Prostate gland (tissue), 2 donors: ENCODE measurements at regions not wholly inside any gene's neighbourhood (a gene's known extent, or its start where the extent isn't known, plus 50 kb on each side); places are given as distances from the start of the nearest gene placed in this dataset.

ENCODE experiments used
- POLR2AphosphoS5 ChIP-seq: sonication (generic); formaldehyde crosslinking; IDR thresholded peaks from one replicate; pipeline ENCODE4 v1.6.1; 2017; ENCODE audit warnings: antibody characterized with exemption
- TF ChIP-seq, protein P1 (sequence below), 4 experiments: fragments of 200-600 bp in 2 of 4; fragments of 450-650 bp in 2 of 4; sonication (generic) in 2 of 4; IDR thresholded peaks; 1 replicate in 3 of 4; 2 replicates in 1 of 4; pipeline ENCODE4 v1.5.1; 2016 to 2019; ENCODE audit warnings: antibody characterized with exemption in 4 of 4, mild to moderate bottlenecking in 2 of 4, moderate library complexity in 2 of 4

DNA sequence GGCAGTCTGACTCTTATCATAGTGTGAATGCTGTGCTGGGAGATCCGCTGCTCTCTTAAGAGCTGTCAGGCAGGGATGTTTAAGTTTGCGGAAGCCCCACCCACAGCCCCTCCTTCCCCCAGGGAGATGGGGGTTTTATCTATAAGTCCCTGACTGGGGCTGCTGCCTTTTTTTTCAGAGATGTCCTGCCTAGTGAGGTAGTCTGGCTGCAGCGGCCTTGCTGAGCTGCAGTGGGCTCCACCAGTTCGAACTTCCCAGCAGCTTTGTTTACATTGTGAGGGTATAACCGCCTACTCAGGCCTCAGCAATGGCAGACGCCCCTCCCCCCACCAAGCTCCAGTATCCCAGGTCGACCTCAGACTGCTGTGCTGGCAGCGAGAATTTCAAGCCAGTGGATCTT, 75.7 kb upstream of the UST start:
- TF ChIP-seq, protein P1, sequence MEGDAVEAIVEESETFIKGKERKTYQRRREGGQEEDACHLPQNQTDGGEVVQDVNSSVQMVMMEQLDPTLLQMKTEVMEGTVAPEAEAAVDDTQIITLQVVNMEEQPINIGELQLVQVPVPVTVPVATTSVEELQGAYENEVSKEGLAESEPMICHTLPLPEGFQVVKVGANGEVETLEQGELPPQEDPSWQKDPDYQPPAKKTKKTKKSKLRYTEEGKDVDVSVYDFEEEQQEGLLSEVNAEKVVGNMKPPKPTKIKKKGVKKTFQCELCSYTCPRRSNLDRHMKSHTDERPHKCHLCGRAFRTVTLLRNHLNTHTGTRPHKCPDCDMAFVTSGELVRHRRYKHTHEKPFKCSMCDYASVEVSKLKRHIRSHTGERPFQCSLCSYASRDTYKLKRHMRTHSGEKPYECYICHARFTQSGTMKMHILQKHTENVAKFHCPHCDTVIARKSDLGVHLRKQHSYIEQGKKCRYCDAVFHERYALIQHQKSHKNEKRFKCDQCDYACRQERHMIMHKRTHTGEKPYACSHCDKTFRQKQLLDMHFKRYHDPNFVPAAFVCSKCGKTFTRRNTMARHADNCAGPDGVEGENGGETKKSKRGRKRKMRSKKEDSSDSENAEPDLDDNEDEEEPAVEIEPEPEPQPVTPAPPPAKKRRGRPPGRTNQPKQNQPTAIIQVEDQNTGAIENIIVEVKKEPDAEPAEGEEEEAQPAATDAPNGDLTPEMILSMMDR (IDR thresholded peaks at IDR 0.05) = no peak
- no peak for TF ChIP-seq POLR2AphosphoS5
